Mesothelial cell of epicardium (in vitro differentiated cells): ENCODE measurements at regions not wholly inside any gene's neighbourhood (a gene's known extent, or its start where the extent isn't known, plus 50 kb on each side); places are given as distances from the start of the nearest gene placed in this dataset.
"Not testable (repeated sequence)": the region's sequence is repeated elsewhere in the genome, so short reads cannot be mapped to it uniquely, and the experiment has no call there.

ENCODE experiments used
- DNase-seq, 2 experiments: peaks; one replicate each; pipeline ENCODE4 v3.0.0; 2021; ENCODE audit warnings: low spot score in 2 of 2; ENCODE audit not compliant: unreplicated experiment in 2 of 2
- H3K27ac Mint-ChIP-seq: 2 replicates; pipeline ENCODE4 v1.8.0; 2021; ENCODE audit warnings: mixed read lengths
- H3K27me3 Mint-ChIP-seq: 2 replicates; pipeline ENCODE4 v1.8.0; 2021; ENCODE audit warnings: low read depth, mixed read lengths
- H3K36me3 Mint-ChIP-seq: 2 replicates; pipeline ENCODE4 v1.8.0; 2021; ENCODE audit warnings: mixed read lengths
- H3K4me1 Mint-ChIP-seq: 2 replicates; pipeline ENCODE4 v1.8.0; 2021; ENCODE audit warnings: mixed read lengths
- H3K4me3 Mint-ChIP-seq: 2 replicates; pipeline ENCODE4 v1.8.0; 2021; ENCODE audit warnings: mild to moderate bottlenecking, moderate library complexity, mixed read lengths
- H3K9me3 Mint-ChIP-seq: 2 replicates; pipeline ENCODE4 v1.8.0; 2021; ENCODE audit warnings: mixed read lengths
- TF ChIP-seq, protein P1 (sequence below): fragments of 200-600 bp; sonication (generic); IDR thresholded peaks from one replicate; pipeline ENCODE4 v1.5.0; 2021; ENCODE audit warnings: antibody characterized with exemption; ENCODE audit not compliant: unreplicated experiment

DNA sequence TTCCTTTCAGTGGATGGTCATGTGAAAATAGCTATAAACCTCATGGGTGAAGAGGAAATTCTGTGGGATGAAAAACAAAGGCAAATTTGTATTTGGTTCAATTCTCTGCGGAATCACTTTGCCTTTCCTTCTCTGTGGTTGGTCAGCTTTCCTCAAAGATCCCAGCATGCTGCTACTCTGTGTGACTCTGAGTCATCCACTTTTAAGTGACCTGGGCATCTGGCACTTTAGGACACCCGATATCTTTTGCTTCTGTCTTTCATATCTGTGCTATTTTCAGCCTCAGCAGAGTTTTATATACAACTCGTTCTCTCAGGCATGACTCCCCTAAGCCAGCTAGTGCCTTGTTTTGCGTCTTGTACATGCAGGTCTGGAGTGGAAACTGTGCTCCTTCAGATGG, 217.0 kb upstream of the PIEZO2 start:
- peaks cover 8% of the 10 kb centered on the region for H3K9me3 Mint-ChIP-seq
- H3K4me3 Mint-ChIP-seq: no peak overlapping the region
- no peak for DNase-seq
- H3K27me3 Mint-ChIP-seq: no peaks in the 10 kb centered on the region
- H3K4me1 Mint-ChIP-seq: no peaks in the 10 kb centered on the region
- H3K36me3 Mint-ChIP-seq: no peaks in the 10 kb centered on the region
- TF ChIP-seq, protein P1, sequence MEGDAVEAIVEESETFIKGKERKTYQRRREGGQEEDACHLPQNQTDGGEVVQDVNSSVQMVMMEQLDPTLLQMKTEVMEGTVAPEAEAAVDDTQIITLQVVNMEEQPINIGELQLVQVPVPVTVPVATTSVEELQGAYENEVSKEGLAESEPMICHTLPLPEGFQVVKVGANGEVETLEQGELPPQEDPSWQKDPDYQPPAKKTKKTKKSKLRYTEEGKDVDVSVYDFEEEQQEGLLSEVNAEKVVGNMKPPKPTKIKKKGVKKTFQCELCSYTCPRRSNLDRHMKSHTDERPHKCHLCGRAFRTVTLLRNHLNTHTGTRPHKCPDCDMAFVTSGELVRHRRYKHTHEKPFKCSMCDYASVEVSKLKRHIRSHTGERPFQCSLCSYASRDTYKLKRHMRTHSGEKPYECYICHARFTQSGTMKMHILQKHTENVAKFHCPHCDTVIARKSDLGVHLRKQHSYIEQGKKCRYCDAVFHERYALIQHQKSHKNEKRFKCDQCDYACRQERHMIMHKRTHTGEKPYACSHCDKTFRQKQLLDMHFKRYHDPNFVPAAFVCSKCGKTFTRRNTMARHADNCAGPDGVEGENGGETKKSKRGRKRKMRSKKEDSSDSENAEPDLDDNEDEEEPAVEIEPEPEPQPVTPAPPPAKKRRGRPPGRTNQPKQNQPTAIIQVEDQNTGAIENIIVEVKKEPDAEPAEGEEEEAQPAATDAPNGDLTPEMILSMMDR: no peak
- H3K27ac Mint-ChIP-seq: no peak overlapping the region

DNA sequence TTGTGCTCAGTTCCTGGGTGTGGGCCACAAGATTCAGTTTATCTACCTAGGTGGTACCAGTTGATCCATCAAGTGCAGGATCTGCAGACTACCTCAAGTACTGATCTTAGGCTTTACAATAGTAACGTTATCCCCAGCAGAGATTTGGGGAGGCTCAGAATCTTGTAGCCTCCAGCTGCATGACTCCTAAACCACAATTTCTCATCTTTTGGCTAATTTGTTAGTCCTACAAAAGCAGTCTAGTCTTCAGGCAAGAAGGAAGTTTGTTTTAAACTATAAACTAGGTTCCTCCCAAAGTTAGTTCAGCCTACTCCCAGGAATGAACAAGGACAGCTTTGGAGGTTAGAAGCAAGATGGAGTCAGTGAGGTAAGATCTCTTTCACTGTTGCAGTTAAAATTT, 213.5 kb upstream of the PIEZO2 start:
- no peaks in the 10 kb centered on the region for H3K4me1 Mint-ChIP-seq
- H3K36me3 Mint-ChIP-seq: no peaks in the 10 kb centered on the region
- no peaks in the 10 kb centered on the region for H3K9me3 Mint-ChIP-seq
- H3K27ac Mint-ChIP-seq: no peak overlapping the region
- no peak for DNase-seq
- H3K27me3 Mint-ChIP-seq: no peaks in the 10 kb centered on the region
- TF ChIP-seq, protein P1: no peak
- no peak overlapping the region for H3K4me3 Mint-ChIP-seq

DNA sequence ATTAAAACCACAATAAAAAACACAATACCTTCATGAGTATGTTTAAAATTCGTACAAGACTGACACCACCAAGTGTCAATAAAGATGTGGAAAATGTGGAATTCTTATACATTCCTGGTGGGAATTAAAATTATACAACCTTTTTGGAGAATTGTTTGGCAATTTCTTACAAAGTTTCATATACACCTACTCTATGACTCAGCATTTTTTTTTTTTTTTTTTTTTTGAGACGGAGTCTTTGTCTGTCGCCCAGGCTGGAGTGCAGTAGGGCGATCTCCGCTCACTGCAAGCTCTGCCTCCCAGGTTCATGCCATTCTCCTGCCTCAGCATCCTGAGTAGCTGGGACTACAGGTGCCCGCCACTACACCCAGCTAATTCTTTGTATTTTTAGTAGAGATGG, 212.5 kb upstream of the PIEZO2 start:
- not testable (repeated sequence) for H3K36me3 Mint-ChIP-seq, H3K4me1 Mint-ChIP-seq, H3K27me3 Mint-ChIP-seq, H3K4me3 Mint-ChIP-seq, H3K27ac Mint-ChIP-seq, DNase-seq, H3K9me3 Mint-ChIP-seq

DNA sequence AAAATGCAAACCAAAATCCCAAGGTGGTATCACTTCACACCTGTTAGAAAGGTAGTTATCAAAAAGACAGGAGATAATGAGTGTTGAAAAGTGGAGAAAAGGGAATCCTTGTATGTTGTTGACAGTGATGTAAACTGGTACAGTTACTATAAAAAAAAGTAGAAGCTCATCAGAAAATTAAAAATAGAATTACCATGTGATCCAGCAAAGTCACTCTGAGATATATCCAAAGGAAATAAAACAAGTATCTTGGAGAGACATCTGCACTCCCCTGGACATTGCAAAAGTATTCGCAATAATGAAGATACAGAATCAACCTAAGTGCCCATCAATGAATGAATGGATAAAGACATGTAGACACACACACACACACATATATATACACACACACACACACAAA, 208.3 kb upstream of the PIEZO2 start:
- peaks cover 29% of the 10 kb centered on the region for H3K9me3 Mint-ChIP-seq
- no peak for DNase-seq
- no peaks in the 10 kb centered on the region for H3K27me3 Mint-ChIP-seq
- no peak overlapping the region for H3K27ac Mint-ChIP-seq
- H3K4me3 Mint-ChIP-seq: no peak overlapping the region
- no peaks in the 10 kb centered on the region for H3K36me3 Mint-ChIP-seq
- TF ChIP-seq, protein P1: no peak
- no peaks in the 10 kb centered on the region for H3K4me1 Mint-ChIP-seq

DNA sequence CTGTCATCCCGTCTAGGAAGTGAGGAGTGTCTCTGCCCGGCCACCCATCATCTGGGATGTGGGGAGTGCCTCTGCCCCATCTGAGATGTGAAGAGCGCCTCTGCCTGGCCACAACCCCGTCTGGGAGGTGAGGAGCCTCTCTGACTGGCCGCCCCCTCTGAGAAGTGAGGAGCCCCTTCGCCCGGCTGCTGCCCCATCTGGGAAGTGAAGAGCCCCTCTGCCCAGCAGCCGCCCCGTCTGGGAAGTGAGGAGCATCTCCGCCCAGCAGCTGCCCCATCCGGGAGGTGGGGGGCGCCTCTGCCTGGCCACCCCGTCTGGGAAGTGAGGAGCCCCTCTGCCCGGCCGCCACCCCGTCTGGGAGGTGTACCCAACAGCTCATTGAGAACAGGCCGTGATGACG, 195.2 kb upstream of the PIEZO2 start:
- DNase-seq, H3K36me3 Mint-ChIP-seq, H3K27ac Mint-ChIP-seq, H3K27me3 Mint-ChIP-seq, H3K4me1 Mint-ChIP-seq, H3K4me3 Mint-ChIP-seq: not testable (repeated sequence)
- peaks cover 49% of the 10 kb centered on the region for H3K9me3 Mint-ChIP-seq

DNA sequence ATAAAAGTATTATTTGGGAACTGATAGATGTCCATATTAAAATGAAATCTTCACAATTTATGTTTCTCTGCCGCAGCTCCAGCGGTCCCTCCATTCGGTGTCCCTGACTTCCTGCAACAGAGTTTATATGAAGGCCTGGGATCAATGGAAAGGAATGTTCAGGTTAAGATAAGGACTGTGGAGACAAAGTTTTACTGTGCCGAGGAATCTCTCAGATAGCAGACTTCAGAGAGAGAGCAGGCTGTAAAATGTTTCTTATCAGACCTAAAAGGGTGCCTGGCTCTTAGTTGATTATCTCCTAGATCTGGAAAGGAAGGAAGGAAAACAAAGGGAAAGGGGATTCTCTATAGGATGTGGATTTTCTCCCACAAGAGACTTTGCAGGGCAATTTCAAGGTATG, 193.7 kb upstream of the PIEZO2 start:
- Mint-ChIP-seq H3K4me3 (no peak overlapping the region), H3K27ac (no peak overlapping the region), H3K4me1 (no peaks in the 10 kb centered on the region), H3K36me3 (peaks cover 10% of the 10 kb centered on the region), H3K9me3 (peaks cover 38% of the 10 kb centered on the region), H3K27me3 (no peaks in the 10 kb centered on the region)
- TF ChIP-seq, protein P1: no peak
- no peak for DNase-seq

DNA sequence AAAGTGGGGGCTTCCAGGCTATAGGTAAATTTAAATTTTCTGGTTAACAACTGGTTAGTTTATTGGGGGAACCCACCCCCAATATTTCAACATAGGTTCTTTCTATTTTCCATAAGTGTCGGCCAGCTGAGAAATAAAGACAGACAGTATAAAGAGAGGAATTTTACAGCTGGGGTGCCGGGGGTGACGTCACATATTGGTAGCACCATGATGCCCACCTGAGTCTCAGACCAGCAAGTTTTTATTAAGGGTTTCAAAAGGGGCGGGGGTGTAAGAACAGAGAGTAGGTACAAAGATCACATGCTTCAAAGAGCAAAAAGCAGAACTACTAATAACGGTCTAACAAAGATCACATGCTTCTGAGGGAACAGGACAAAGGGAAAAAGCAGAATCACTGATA, 192.7 kb upstream of the PIEZO2 start:
- not testable (repeated sequence) for H3K4me1 Mint-ChIP-seq, DNase-seq

More for the DNA sequence above, 192.7 kb upstream of the PIEZO2 start:
- H3K36me3 Mint-ChIP-seq, H3K27ac Mint-ChIP-seq, H3K4me3 Mint-ChIP-seq, H3K27me3 Mint-ChIP-seq: not testable (repeated sequence)
- peaks cover 30% of the 10 kb centered on the region for H3K9me3 Mint-ChIP-seq
